ENCODE measurements at regions not wholly inside any gene's neighbourhood (a gene's known extent, or its start where the extent isn't known, plus 50 kb on each side); places are given as distances from the start of the nearest gene placed in this dataset.

DNA sequence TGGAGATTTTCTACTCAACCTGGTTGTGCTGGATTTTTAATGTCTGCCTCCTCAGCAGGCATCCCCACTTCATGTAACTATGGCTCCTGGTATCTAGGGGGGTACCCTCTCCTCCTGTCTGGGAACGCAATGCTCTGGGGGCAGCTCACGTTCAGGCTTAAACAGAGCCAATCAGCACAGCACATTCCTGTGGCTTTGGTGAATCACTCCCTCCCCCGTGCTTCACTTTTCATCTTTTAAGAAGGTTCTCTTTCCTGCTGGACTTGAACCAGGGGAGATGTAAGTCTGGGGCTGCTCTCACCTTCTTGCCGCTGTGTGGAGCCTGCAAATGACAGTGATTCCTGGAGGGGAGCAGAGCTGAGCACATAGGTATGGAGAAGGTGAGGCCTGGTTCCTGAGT is 101.2 kb downstream of the MSX2 start:
- Mint-ChIP-seq H3K27ac (no peak overlapping the region), H3K36me3 (ENCODE audit: low read depth) (no peaks in the 10 kb centered on the region), H3K27me3 (peaks cover 8% of the 10 kb centered on the region), H3K4me1 (no peaks in the 10 kb centered on the region), H3K9me3 (no peaks in the 10 kb centered on the region), H3K4me3 (no peak overlapping the region)
- ATAC-seq (no peak), DNase-seq (no peak)

DNA sequence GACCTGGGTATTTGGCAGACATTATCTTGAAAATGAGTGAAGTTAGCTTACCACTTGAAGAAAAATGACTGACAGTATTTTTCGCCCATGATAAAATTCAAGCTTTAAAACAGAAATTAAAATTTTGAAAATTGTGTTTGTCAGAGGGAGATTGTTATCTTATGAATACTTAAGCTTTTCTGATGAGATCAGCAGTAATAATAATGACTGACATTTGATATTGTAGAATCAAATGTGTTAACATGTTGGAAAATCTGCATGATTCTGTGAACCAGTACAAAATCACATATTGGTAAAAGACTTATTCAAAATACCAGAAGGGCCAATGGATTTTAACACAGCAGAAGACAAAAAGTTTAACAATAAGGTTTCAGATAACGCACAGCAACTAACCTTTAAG is 94.0 kb downstream of the MSX2 start:
- DNase-seq (no peak), ATAC-seq (no peak)
- Mint-ChIP-seq H3K9me3 (peaks cover 13% of the 10 kb centered on the region), H3K27ac (no peak overlapping the region), H3K36me3 (ENCODE audit: low read depth) (no peaks in the 10 kb centered on the region), H3K27me3 (peaks cover 4% of the 10 kb centered on the region), H3K4me1 (no peaks in the 10 kb centered on the region), H3K4me3 (no peak overlapping the region)

- no peaks in the 10 kb centered on the region for H3K36me3 Mint-ChIP-seq (ENCODE audit: low read depth)
- no peak overlapping the region for H3K27ac Mint-ChIP-seq
- peaks cover 13% of the 10 kb centered on the region for H3K9me3 Mint-ChIP-seq
- peaks cover 6% of the 10 kb centered on the region for H3K27me3 Mint-ChIP-seq
- no peak overlapping the region for H3K4me3 Mint-ChIP-seq
- no peaks in the 10 kb centered on the region for H3K4me1 Mint-ChIP-seq
- ATAC-seq: no peak
- no peak for DNase-seq
Measured at GRCh38 chr5:174817610-174818009, 93.2 kb downstream of the MSX2 start.

DNA sequence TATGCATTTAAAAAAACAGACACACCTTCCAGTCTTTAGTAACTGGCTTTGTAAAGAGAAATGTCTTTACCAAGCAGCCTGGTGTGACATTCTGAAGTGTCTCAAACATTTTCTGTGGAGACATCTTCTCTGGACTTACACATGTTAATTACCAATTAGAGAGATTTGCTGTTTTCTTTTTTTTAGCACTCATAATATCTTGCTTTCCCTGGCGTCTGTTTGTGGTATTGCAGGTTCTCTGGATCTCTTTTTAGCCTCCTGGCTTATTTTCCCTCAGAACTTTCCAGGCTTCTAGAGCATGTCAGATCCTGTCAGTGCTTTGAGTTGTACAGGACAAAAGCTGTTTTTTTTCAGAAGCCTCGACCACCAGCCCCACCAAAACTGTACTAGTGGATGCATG is 92.5 kb downstream of the MSX2 start:
- H3K36me3 Mint-ChIP-seq (ENCODE audit: low read depth): no peaks in the 10 kb centered on the region
- H3K4me3 Mint-ChIP-seq: no peak overlapping the region
- peaks cover 6% of the 10 kb centered on the region for H3K27me3 Mint-ChIP-seq
- no peak overlapping the region for H3K27ac Mint-ChIP-seq
- ATAC-seq: no peak
- no peak for DNase-seq
- H3K9me3 Mint-ChIP-seq: peaks cover 13% of the 10 kb centered on the region
- H3K4me1 Mint-ChIP-seq: no peaks in the 10 kb centered on the region

DNA sequence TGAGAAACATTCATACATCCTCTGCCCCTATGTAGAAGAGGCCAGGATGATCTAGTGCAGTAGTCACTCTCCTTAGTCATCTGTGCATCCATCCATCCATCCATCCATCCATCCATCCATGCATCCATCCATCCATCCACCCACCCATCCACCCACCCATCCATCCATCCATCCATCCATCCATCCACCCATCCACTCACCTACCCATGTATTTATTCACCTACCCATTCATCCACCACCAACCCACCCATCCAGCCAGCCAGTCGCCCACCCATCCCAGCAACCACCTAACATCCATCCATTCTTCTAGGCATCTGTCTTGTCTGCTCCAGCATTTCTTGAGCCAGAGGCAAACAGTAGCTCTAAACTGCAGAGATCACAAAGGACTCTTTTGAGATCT is 87.1 kb downstream of the MSX2 start:
- no peaks in the 10 kb centered on the region for H3K4me1 Mint-ChIP-seq
- DNase-seq: no peak
- ATAC-seq: no peak
- H3K4me3 Mint-ChIP-seq: no peak overlapping the region
- peaks cover 6% of the 10 kb centered on the region for H3K27me3 Mint-ChIP-seq
- H3K9me3 Mint-ChIP-seq: peaks cover 13% of the 10 kb centered on the region
- no peak overlapping the region for H3K27ac Mint-ChIP-seq
- no peaks in the 10 kb centered on the region for H3K36me3 Mint-ChIP-seq (ENCODE audit: low read depth)

- no peak for ATAC-seq
- no peaks in the 10 kb centered on the region for H3K36me3 Mint-ChIP-seq (ENCODE audit: low read depth)
- H3K27me3 Mint-ChIP-seq: peaks cover 6% of the 10 kb centered on the region
- no peak for DNase-seq
- H3K4me3 Mint-ChIP-seq: no peak overlapping the region
- no peaks in the 10 kb centered on the region for H3K4me1 Mint-ChIP-seq
- H3K9me3 Mint-ChIP-seq: peaks cover 7% of the 10 kb centered on the region
- H3K27ac Mint-ChIP-seq: no peak overlapping the region
Measured at GRCh38 chr5:174810796-174811195, 86.4 kb downstream of the MSX2 start.

DNA sequence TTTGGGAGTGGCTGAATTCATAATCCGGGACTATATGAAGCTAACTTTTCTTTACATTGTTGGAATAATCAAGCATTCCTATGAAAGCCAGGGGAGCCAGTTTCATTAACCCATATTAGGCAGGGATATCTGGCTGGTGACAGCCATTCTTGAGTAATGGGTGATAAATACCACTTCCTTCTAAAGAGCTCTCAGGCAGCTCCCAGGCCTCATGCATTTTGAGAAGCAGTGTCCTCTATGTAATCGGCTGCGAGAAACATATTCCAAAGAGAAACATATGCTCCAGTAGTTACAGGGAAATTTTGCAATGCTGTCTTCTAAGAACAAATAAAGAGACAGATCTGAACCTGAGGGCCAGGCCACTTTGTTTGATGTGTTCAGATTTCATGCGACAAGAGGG is 83.1 kb downstream of the MSX2 start:
- ATAC-seq (no peak), DNase-seq (no peak)
- H3K4me1 Mint-ChIP-seq: no peaks in the 10 kb centered on the region
- H3K27me3 Mint-ChIP-seq: peaks cover 5% of the 10 kb centered on the region
- no peak overlapping the region for H3K4me3 Mint-ChIP-seq
- H3K27ac Mint-ChIP-seq: no peak overlapping the region
- peaks cover 4% of the 10 kb centered on the region for H3K9me3 Mint-ChIP-seq
- no peaks in the 10 kb centered on the region for H3K36me3 Mint-ChIP-seq (ENCODE audit: low read depth)

GRCh38 chr5:174806729-174807128 is 82.3 kb downstream of the MSX2 start:
- Mint-ChIP-seq H3K4me1 (no peaks in the 10 kb centered on the region), H3K27ac (no peak overlapping the region), H3K4me3 (no peak overlapping the region), H3K36me3 (ENCODE audit: low read depth) (no peaks in the 10 kb centered on the region), H3K9me3 (peaks cover 2% of the 10 kb centered on the region), H3K27me3 (peaks cover 3% of the 10 kb centered on the region)
- ATAC-seq: no peak
- no peak for DNase-seq

- no peaks in the 10 kb centered on the region for H3K36me3 Mint-ChIP-seq (ENCODE audit: low read depth)
- H3K27ac Mint-ChIP-seq: no peak overlapping the region
- H3K4me1 Mint-ChIP-seq: no peaks in the 10 kb centered on the region
- ATAC-seq: no peak
- H3K27me3 Mint-ChIP-seq: peaks cover 11% of the 10 kb centered on the region
- H3K9me3 Mint-ChIP-seq: peaks cover 5% of the 10 kb centered on the region
- DNase-seq: no peak
- no peak overlapping the region for H3K4me3 Mint-ChIP-seq
Measured at GRCh38 chr5:174801798-174802197, 77.4 kb downstream of the MSX2 start.

GRCh38 chr5:174800435-174800834 is 76.1 kb downstream of the MSX2 start:
- ATAC-seq (no peak), DNase-seq (no peak)
- Mint-ChIP-seq H3K27me3 (peaks cover 21% of the 10 kb centered on the region), H3K36me3 (ENCODE audit: low read depth) (no peaks in the 10 kb centered on the region), H3K9me3 (peaks cover 5% of the 10 kb centered on the region), H3K4me3 (no peak overlapping the region), H3K4me1 (no peaks in the 10 kb centered on the region), H3K27ac (no peak overlapping the region)

GRCh38 chr5:174799121-174799520 is 74.7 kb downstream of the MSX2 start:
- H3K36me3 Mint-ChIP-seq (ENCODE audit: low read depth): no peaks in the 10 kb centered on the region
- H3K27ac Mint-ChIP-seq: no peak overlapping the region
- ATAC-seq (no peak), DNase-seq (no peak)
- peaks cover 5% of the 10 kb centered on the region for H3K9me3 Mint-ChIP-seq
- no peak overlapping the region for H3K4me3 Mint-ChIP-seq
- H3K27me3 Mint-ChIP-seq: peaks cover 26% of the 10 kb centered on the region
- no peaks in the 10 kb centered on the region for H3K4me1 Mint-ChIP-seq

GRCh38 chr5:174798551-174798951 is 74.2 kb downstream of the MSX2 start:
- Mint-ChIP-seq H3K4me3 (no peak overlapping the region), H3K27ac (no peak overlapping the region), H3K9me3 (peaks cover 5% of the 10 kb centered on the region), H3K36me3 (ENCODE audit: low read depth) (no peaks in the 10 kb centered on the region), H3K4me1 (no peaks in the 10 kb centered on the region), H3K27me3 (peaks cover 30% of the 10 kb centered on the region)
- ATAC-seq (no peak), DNase-seq (no peak)

GRCh38 chr5:174796711-174797192 is 72.4 kb downstream of the MSX2 start:
- H3K27ac Mint-ChIP-seq: no peak overlapping the region
- H3K4me1 Mint-ChIP-seq: no peaks in the 10 kb centered on the region
- H3K4me3 Mint-ChIP-seq: no peak overlapping the region
- no peaks in the 10 kb centered on the region for H3K36me3 Mint-ChIP-seq (ENCODE audit: low read depth)
- peaks cover 5% of the 10 kb centered on the region for H3K9me3 Mint-ChIP-seq
- H3K27me3 Mint-ChIP-seq: peaks cover 43% of the 10 kb centered on the region
- ATAC-seq: no peak
- DNase-seq: no peak

GRCh38 chr5:174794931-174795672 is 70.7 kb downstream of the MSX2 start:
- H3K4me3 Mint-ChIP-seq: no peak overlapping the region
- H3K27me3 Mint-ChIP-seq: peaks cover 43% of the 10 kb centered on the region
- DNase-seq (no peak), ATAC-seq (no peak)
- peaks cover 5% of the 10 kb centered on the region for H3K9me3 Mint-ChIP-seq
- no peaks in the 10 kb centered on the region for H3K36me3 Mint-ChIP-seq (ENCODE audit: low read depth)
- no peak overlapping the region for H3K27ac Mint-ChIP-seq
- no peaks in the 10 kb centered on the region for H3K4me1 Mint-ChIP-seq

DNA sequence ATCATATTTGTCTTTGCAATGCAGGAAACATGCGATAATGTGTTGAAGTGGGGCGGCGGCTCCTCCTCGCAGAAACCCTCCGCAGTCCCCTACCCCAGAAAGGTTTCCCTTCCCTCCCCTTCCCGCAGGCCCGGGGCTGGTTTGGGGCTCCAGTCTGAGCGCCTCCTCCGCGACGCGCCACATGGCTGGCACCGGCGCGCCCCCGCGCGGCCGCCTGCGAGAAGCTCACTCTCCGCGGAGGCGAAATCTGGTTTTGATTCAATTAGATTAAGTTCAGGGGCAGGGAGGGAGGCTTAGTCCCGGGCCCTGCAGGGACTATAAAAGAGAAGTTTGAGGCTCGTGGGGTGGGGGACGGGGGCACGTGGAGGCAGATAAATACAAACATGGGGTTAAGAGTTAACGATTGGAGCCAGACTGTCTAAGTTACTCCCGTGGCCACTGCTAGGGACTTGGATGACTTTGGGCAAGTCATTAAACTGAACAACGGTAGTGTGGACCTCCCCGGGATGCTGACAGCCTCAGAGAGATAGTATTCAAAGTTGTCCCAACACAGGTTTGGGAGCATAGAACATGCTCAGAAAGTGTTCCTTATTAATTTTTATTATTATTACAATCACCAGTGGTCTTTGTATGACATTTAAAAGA is 69.4 kb downstream of the MSX2 start:
- ATAC-seq (peak; percentile 71), DNase-seq (peak; percentile 61)
- Mint-ChIP-seq H3K4me1 (no peaks in the 10 kb centered on the region), H3K9me3 (no peaks in the 10 kb centered on the region), H3K27ac (no peak overlapping the region), H3K27me3 (peaks cover 43% of the 10 kb centered on the region), H3K4me3 (no peak overlapping the region), H3K36me3 (ENCODE audit: low read depth) (no peaks in the 10 kb centered on the region)
